ENCODE measurements at regions not wholly inside any gene's neighbourhood (a gene's known extent, or its start where the extent isn't known, plus 50 kb on each side); places are given as distances from the start of the nearest gene placed in this dataset.
"Not testable (repeated sequence)": the region's sequence is repeated elsewhere in the genome, so short reads cannot be mapped to it uniquely, and the experiment has no call there.

GRCh38 chr5:58357799-58358500, 101.9 kb downstream of the PLK2 start:
- no peak for DNase-seq (ENCODE audit: low spot score)

- DNase-seq (ENCODE audit: low spot score) = no peak
These were observed 102.8 kb downstream of the PLK2 start for GRCh38 chr5:58357121-58357520.

DNA sequence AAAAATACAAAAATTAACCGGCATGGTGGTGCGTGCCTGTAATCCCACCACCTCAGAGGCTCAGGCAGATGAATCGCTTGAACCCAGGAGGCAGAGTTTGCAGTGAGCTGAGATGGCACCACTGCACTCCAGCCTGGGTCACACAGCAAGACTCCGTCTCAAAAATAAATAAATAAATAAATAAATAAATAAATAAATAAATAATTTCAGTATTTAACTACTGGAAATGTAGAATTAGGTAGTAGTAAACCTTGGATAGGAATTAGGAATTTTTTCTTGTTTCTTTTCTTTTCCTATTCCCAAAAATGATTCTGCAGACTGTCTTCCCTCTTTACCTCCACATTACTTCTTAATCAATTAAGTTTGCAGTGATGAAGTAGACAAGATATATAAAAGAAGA, 103.2 kb downstream of the PLK2 start:
- DNase-seq (ENCODE audit: low spot score) = no peak

- no peak for DNase-seq (ENCODE audit: low spot score)
These were observed 105.1 kb downstream of the PLK2 start for GRCh38 chr5:58354827-58355226.

DNA sequence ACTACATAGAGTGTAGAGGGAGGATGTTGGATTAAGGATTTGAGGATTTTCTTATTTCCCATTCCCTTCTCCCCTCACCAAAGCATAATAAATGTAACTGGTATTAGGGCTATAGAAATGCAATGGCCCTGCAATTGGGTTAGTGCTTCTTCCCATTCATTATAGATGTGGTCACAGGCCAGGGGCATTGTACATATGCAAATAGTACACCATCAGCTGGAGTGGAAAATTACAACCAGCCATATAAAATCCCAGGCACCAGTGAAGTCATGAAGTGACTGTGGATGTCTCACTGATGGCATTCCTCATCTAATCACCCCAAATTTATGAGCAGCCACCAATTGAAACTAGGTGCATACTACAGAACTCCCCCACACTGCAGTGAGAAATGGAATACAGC, 105.9 kb downstream of the PLK2 start:
- DNase-seq (ENCODE audit: low spot score) = no peak

- no peak for DNase-seq (ENCODE audit: low spot score)
These were observed 108.7 kb downstream of the PLK2 start for GRCh38 chr5:58351190-58351589.

GRCh38 chr5:58348996-58349728, 110.7 kb downstream of the PLK2 start:
- no peak for DNase-seq (ENCODE audit: low spot score)

DNA sequence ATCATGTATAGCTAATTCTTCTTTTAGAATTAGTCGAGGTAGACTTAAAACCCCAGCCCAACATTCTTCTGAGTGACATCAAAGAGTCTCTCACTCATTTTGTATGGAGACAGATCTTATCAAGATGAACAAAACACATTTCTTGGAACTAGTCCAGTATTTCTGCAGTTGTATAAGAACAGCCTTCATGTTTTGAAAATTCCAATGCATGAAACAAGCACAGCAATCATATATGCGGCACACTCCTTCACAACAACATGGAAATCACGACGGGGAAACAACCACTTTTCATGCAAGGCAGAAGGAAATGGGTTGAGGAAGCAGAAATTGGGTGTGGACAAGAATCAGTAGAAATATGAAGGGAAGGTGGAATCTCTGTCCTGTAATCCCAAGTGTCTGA, 113.8 kb downstream of the PLK2 start:
- no peak for DNase-seq (ENCODE audit: low spot score)

DNA sequence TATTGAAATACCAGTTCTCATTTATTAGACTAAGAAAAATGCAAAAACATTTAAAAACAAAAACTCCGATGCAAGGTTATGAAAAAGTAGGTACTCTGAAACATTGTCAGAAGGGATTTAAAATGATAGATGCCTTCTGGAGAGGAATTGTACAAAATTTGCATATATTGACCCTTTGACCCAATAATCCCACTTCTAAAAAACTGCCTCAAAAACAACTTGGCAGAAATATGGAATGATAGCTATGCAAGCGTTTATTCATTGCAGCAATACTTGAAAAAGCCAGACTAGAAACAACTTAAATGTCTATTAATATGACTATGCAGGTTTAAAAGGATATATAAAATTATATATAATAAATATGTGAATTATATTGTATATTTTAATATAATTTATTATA, 118.4 kb downstream of the PLK2 start:
- no peak for DNase-seq (ENCODE audit: low spot score)

- no peak for DNase-seq (ENCODE audit: low spot score)
These were observed 124.4 kb downstream of the PLK2 start for GRCh38 chr5:58335518-58335917.

GRCh38 chr5:58334035-58334434, 125.9 kb downstream of the PLK2 start:
- no peak for DNase-seq (ENCODE audit: low spot score)

GRCh38 chr5:58330781-58331180, 129.1 kb downstream of the PLK2 start:
- no peak for DNase-seq (ENCODE audit: low spot score)

- DNase-seq (ENCODE audit: low spot score) = no peak
These were observed 132.6 kb downstream of the PLK2 start for GRCh38 chr5:58327289-58327688.

DNA sequence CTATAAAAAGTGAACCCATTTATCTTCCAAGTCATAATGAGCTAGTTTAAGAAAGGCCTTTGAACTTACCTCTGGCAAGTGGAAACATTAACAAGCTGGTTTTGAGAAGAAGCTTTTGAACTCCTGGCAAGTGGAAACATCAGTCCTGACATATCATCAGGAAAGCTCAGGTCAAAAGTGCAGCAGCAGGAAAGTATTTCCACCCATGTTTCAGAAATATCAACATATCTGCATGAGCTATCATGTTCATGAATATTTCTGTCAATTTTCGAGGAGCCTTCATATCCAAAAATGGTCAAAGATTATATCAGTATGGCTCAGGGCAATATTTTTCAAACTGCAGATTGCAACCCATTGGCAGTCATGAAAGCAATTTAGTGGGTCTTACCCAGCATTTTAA, 133.9 kb downstream of the PLK2 start:
- no peak for DNase-seq (ENCODE audit: low spot score)

GRCh38 chr5:58322453-58322852, 137.4 kb downstream of the PLK2 start:
- DNase-seq (ENCODE audit: low spot score) = no peak

GRCh38 chr5:58318468-58318867, 141.4 kb downstream of the PLK2 start:
- DNase-seq (ENCODE audit: low spot score) = no peak

DNA sequence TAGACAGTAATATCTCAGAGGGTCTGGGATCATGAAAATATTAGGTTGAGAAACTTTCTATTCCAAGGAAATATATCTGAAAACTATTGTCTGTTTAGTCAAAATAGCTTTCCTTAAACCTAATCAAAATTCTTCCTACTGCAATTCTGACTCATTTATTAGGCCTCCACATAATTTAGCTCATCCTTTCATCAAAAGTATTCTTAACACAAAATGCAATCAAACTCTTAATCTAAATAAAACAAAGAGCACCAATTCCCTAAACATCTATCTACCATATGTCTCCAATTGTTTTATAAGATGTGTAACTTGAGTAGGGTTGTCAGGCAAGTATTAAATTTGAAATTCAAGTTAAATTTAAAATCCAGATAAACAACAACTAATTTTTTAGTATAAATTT, 142.1 kb downstream of the PLK2 start:
- no peak for DNase-seq (ENCODE audit: low spot score)

DNA sequence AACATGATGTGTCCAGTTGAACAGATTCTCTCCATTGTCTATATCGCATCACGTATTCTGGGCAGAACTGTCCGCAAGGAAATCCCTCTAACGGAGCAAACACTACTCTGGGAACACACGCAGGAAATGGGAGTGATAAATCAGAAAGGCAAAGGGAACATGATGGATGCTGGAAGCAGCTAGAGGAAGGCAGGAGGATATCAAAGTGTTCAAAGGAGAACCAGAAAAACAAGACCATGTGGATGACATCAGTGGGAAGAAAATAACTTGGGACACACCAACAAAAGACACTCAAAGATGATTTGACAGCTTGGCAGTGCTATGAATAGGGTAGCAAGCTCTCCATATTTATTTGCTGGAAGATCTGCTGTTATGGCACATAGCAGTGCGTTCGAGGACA, 142.9 kb downstream of the PLK2 start:
- DNase-seq (ENCODE audit: low spot score) = no peak

DNA sequence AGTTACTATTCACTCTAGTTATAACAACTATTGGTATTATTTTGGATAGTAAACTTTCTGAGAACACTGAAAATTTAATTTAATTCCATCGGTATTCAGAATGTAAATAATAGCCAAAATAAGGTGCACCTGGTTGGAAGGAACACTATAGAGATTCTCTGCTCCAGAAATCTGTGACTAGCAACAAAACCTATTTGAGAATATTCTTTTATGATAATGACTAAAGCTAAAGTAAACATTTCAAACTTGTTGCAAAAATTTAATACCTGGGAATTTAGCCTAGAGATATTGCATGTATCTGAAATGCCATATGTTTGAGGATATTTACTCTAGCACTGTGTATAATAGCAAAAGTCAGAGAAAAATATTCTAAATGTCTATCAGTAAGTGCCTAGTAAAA, 144.1 kb downstream of the PLK2 start:
- no peak for DNase-seq (ENCODE audit: low spot score)

- DNase-seq (ENCODE audit: low spot score) = no peak
These were observed 145.3 kb downstream of the PLK2 start for GRCh38 chr5:58314356-58315210.

DNA sequence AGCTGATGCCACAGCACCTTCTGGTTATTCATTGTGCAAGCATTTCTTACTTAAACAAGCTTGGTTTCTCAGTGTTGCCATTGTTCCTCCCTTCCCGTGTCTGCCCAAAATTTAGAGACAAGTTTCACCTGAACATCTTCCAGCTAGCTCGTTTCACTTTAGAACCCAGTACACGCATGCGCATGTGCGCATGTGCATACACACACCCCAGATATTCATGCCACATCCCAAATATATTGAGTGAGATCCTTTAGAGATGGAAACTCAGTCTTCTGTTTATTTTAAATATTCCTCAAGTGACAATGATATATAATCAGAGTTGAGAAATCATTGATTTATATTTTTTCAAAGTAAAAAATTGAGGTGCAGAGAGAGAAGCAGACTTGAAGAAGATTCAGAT, 147.6 kb downstream of the PLK2 start:
- no peak for DNase-seq (ENCODE audit: low spot score)

DNA sequence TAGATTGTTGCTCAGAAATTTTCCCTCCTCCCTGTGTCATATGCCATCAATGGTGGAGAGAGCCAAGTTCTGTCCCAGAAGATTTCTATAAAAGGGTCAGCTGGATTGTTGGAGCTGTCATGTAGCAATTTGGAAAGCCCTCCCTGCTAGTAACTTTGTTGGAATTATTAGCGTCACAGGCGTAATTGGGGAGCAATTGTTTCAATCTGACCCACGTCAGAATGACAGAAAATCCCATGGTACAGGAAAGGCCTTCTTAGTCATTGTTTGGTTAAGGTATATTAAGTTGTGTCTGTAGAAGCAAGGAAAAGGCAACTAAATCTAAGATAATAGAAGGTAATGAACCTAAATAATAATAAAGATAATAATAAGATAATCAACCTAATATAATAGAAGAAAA, 148.4 kb downstream of the PLK2 start:
- no peak for DNase-seq (ENCODE audit: low spot score)

DNA sequence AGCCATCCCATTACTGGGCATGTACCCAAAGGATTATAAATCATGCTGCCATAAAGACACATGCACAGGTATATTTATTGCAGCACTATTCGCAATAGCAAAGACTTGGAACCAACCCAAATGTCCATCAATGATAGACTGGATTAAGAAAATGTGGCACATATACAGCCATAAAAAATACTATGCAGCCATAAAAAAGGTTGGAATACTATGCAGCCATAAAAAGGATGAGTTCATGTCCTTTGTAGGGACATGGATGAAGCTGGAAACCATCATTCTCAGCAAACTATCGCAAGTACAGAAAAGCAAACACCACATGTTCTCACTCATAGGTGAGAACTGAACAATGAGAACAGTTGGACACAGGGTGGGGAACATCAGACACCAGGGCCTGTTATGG, 151.5 kb downstream of the PLK2 start:
- DNase-seq (ENCODE audit: low spot score) = not testable (repeated sequence)

Measured in pons (tissue), 1 donor.